ENCODE measurements at regions not wholly inside any gene's neighbourhood (a gene's known extent, or its start where the extent isn't known, plus 50 kb on each side); places are given as distances from the start of the nearest gene placed in this dataset.

DNA sequence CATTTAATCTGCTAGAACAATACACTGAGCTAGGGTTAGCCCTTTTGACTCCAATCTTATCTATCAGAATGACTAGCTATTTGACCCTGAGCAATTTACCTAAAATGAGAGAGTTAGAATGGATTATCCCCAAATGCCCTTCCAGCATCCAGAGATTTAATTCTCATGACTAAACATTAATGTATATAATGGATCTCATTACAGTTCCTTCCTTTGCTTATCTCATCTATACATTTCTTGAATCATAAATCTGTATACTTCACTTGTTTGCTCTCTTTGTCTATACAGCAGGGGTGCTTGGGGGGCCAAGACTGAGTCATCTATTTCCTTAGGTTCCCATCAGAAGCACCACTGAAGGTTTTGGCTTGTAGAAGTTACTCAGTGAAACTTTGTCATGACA is 565.8 kb downstream of the IGSF11 start:
- no peak for DNase-seq (ENCODE audit: low read depth)
- no peak for TF ChIP-seq MYC (IDR thresholded peaks at IDR 0.05; ENCODE audit: low read depth, low read length)
- no peak for TF ChIP-seq POLR2A (IDR thresholded peaks at IDR 0.05; ENCODE audit: extremely low read depth, insufficient read length)
- TF ChIP-seq CTCF (IDR thresholded peaks at IDR 0.05; ENCODE audit: low read depth, low read length) = no peak
- TF ChIP-seq, protein P1, sequence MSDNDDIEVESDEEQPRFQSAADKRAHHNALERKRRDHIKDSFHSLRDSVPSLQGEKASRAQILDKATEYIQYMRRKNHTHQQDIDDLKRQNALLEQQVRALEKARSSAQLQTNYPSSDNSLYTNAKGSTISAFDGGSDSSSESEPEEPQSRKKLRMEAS (IDR thresholded peaks at IDR 0.05; ENCODE audit: low read depth, low read length) = no peak
- H3K4me3 ChIP-seq (ENCODE audit: low read depth, low read length) = no peak overlapping the region

DNA sequence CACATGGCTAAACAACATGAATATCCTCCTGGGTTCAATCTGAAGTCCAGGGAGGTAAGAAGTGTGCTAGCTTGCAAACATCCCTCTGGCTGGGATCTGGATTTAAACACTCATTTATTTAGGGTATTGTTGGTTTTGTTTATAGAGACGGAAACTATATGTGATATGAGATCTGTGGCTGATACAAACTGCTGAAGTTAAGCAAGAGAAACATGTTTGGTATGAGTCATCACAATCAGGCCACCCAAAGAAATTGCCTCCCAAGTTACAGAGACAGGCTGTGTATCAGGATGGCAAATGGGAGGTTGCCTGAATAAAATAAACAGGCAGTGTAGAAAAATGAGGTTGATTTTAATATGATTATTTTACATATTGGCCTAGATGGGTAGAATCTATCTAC is 562.1 kb downstream of the IGSF11 start:
- no peak overlapping the region for H3K4me3 ChIP-seq (ENCODE audit: low read depth, low read length)
- DNase-seq (ENCODE audit: low read depth) = peak; percentile 7
- TF ChIP-seq MYC (IDR thresholded peaks at IDR 0.05; ENCODE audit: low read depth, low read length) = no peak
- TF ChIP-seq, protein P1 (IDR thresholded peaks at IDR 0.05; ENCODE audit: low read depth, low read length) = no peak
- TF ChIP-seq POLR2A (IDR thresholded peaks at IDR 0.05; ENCODE audit: extremely low read depth, insufficient read length) = no peak
- TF ChIP-seq CTCF (IDR thresholded peaks at IDR 0.05; ENCODE audit: low read depth, low read length) = no peak

GRCh38 chr3:118473343-118473742 is 561.3 kb downstream of the IGSF11 start:
- TF ChIP-seq POLR2A (IDR thresholded peaks at IDR 0.05; ENCODE audit: extremely low read depth, insufficient read length) (no peak), CTCF (IDR thresholded peaks at IDR 0.05; ENCODE audit: low read depth, low read length) (no peak), MYC (IDR thresholded peaks at IDR 0.05; ENCODE audit: low read depth, low read length) (no peak)
- TF ChIP-seq, protein P1 (IDR thresholded peaks at IDR 0.05; ENCODE audit: low read depth, low read length) = no peak
- H3K4me3 ChIP-seq (ENCODE audit: low read depth, low read length) = no peak overlapping the region
- no peak for DNase-seq (ENCODE audit: low read depth)

DNA sequence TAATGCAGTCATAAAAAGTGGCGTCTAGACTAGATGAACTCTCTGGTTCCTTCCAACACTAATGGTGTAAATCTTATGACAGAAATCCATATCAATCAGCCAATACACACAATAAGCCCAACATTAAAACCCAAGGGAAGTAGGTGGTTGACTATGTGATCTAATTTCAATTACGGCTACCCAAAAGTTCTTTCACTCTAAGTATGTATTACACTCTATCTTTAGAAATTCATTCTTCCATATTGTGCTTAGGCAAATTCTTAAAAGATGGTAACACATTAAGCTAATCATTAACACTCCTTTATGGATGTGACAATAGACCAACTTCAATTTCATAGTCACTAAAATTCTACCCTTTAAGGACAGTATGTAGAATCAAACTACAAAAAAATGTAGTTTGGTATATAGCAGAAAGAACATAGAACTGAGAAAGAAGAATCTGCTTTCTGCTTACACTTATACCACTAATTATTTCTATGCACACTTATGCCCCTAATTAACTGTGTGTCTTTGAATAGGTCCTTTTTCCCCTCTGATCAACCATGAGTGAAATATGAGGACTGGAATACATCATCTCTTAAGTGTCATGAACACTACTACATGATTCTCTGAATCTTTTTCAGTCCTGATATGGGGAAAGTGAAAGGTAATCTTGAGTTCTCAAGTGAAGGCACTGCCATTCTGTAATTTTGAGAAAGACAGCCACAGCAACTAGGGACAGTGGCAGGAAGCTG is 557.6 kb downstream of the IGSF11 start:
- no peak overlapping the region for H3K4me3 ChIP-seq (ENCODE audit: low read depth, low read length)
- TF ChIP-seq CTCF (IDR thresholded peaks at IDR 0.05; ENCODE audit: low read depth, low read length) (no peak), MYC (IDR thresholded peaks at IDR 0.05; ENCODE audit: low read depth, low read length) (no peak), POLR2A (IDR thresholded peaks at IDR 0.05; ENCODE audit: extremely low read depth, insufficient read length) (no peak)
- TF ChIP-seq, protein P1 (IDR thresholded peaks at IDR 0.05; ENCODE audit: low read depth, low read length) = no peak
- DNase-seq (ENCODE audit: low read depth) = no peak

GRCh38 chr3:118477768-118478167 is 556.9 kb downstream of the IGSF11 start:
- TF ChIP-seq MYC (IDR thresholded peaks at IDR 0.05; ENCODE audit: low read depth, low read length) = no peak
- TF ChIP-seq, protein P1 (IDR thresholded peaks at IDR 0.05; ENCODE audit: low read depth, low read length) = no peak
- TF ChIP-seq POLR2A (IDR thresholded peaks at IDR 0.05; ENCODE audit: extremely low read depth, insufficient read length) = no peak
- TF ChIP-seq CTCF (IDR thresholded peaks at IDR 0.05; ENCODE audit: low read depth, low read length) = no peak
- H3K4me3 ChIP-seq (ENCODE audit: low read depth, low read length) = no peak overlapping the region
- no peak for DNase-seq (ENCODE audit: low read depth)
